Epithelial cell of proximal tubule (primary cell): ENCODE measurements at regions not wholly inside any gene's neighbourhood (a gene's known extent, or its start where the extent isn't known, plus 50 kb on each side); places are given as distances from the start of the nearest gene placed in this dataset.

Source experiments
- DNase-seq: peaks from one replicate; pipeline ENCODE4 v3.0.0-alpha.2; 2011; ENCODE audit warnings: low read depth
- H3K4me3 ChIP-seq: 2 replicates; pipeline ENCODE4 v1.5.1; 2011; ENCODE audit warnings: low read depth, mild to moderate bottlenecking, low read length
- TF ChIP-seq, protein P1 (sequence below): conservative IDR thresholded peaks from 2 replicates; pipeline ENCODE4 v1.5.1; 2012; ENCODE audit warnings: low read depth, mild to moderate bottlenecking, low read length

DNA sequence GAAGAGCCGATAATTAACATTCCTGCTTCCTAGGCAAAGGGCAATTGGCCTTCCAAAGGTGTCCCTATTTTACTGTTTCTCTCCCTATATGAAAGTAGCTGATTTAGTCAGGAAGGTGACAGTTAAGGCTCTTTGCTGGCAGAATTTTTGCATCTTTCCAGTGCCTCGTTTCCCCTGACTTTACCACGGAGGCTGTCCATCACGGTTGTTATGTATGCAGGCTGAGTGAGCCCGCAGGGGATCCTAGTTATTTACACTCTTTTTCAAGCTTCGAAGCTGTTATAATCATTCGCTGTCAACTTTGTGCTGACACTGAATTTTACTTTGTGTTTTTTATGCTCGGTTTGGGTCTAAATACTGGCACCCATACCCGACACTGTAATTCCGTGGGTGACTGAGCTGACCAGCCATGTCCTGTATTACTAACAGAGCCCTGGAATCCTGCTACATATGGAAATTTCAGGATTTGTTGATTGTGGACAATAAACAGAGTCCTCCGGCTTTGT is 713.8 kb upstream of the FANCL start:
- TF ChIP-seq, protein P1, sequence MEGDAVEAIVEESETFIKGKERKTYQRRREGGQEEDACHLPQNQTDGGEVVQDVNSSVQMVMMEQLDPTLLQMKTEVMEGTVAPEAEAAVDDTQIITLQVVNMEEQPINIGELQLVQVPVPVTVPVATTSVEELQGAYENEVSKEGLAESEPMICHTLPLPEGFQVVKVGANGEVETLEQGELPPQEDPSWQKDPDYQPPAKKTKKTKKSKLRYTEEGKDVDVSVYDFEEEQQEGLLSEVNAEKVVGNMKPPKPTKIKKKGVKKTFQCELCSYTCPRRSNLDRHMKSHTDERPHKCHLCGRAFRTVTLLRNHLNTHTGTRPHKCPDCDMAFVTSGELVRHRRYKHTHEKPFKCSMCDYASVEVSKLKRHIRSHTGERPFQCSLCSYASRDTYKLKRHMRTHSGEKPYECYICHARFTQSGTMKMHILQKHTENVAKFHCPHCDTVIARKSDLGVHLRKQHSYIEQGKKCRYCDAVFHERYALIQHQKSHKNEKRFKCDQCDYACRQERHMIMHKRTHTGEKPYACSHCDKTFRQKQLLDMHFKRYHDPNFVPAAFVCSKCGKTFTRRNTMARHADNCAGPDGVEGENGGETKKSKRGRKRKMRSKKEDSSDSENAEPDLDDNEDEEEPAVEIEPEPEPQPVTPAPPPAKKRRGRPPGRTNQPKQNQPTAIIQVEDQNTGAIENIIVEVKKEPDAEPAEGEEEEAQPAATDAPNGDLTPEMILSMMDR = no peak
- H3K4me3 ChIP-seq = no peak overlapping the region
- DNase-seq = no peak

DNA sequence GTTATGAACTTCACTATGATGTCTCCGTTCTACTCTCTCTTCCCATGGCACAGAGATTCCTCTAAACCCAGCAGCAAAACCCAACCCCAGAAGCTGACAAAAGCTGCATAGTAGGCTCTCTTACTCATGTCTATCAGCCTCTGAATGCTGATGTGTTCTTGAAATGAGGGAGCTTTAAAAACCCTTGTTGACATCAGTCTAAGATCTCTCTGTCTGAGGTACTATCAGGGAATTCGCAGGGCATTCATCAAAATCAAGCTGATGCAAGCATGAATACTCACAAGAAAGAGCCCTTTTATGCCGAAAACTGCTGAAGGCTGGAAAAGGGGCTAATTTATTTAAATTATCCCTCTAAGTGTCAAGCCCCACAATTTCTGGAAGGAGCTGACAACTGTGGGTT is 710.6 kb upstream of the FANCL start:
- TF ChIP-seq, protein P1 = no peak
- DNase-seq = no peak
- no peak overlapping the region for H3K4me3 ChIP-seq

DNA sequence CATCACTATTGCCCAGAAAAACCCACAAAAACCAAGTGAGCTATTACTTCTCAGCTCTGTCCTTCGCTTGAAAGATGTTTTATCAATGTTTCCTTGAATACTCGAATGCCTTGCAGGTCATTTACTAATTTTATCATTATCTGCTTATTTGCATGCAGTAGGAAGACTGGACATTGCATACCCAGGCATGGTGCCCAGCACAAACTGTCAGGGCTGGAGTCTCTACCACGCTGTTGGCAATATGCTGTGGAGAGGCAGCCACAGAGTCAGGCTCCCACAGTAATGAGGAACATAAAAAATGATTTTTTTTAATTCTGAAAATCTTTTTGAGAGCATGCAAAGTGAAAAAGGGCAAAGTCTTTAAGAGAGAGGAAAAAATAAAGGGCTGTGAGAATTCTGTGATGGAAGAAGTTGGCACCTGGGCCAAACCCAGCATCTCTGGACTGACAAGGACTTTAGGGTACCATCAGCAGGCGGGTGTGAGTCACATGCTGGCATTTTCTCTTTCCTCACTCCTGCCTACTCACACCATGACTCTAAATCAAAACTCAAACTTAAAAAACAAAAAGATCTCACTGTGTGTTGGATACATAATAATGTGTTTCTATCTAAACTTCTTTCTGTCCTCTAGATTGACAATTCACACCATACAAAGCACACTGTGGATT is 709.8 kb upstream of the FANCL start:
- TF ChIP-seq, protein P1 = no peak
- no peak for DNase-seq
- H3K4me3 ChIP-seq = no peak overlapping the region

DNA sequence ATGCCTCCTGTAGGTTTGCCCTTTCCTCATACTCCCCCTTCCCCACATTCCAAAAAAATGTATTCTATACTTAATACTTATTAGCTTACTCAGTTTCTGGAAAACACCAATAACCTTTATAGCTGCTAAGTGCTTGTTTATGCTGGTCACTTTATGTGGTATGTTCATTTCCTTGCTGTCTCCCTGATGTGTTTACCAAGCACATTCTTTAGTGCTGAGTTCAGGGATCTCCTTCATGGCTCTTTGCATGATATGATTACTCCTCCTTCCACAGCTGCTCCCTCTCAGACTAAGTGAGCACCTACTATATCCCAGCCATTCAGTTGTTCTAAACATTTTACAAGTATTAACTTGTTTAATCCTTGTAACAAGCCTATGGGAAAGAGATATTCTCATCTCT is 698.3 kb upstream of the FANCL start:
- DNase-seq = no peak
- no peak overlapping the region for H3K4me3 ChIP-seq
- TF ChIP-seq, protein P1 = no peak

DNA sequence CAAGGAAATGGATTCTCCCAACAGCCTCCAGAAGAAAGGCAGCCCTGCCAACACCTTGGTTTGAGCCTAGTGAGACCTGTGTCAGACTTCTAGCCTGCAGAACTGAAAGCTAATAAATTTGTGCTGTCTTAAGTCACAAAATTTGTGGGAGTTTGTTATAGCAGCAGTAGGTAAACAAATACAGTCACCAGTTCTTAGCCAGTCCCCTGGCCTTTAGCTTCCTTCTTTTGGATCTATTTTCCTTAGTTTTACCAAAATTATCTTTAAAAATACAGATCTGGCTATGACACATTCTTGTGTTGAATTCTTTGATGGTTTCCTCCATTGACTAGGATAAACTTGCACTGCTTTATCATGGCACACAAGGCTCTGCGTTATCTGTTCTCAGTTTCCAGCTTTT is 697.9 kb upstream of the FANCL start:
- no peak for DNase-seq
- H3K4me3 ChIP-seq = no peak overlapping the region
- TF ChIP-seq, protein P1 = no peak

DNA sequence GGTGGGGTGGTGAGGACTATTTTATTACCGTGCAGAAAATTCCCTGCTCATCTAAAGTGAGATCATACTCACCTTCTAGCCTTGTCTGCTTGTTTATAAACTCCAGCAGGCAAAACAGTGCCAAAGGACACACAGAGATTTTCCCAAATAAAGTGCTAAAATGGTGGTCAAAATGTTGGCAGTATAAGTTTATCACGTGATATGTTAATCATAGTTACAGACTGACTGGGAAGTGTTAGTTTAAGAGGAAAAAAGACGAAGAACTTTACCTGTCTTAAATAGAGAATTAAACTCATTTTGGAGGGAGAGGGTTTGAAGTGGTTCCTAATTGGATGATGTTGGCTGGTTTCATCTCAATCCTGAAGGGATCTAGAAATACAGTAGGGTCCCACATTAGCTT is 691.7 kb upstream of the FANCL start:
- TF ChIP-seq, protein P1 = no peak
- DNase-seq = no peak
- no peak overlapping the region for H3K4me3 ChIP-seq

DNA sequence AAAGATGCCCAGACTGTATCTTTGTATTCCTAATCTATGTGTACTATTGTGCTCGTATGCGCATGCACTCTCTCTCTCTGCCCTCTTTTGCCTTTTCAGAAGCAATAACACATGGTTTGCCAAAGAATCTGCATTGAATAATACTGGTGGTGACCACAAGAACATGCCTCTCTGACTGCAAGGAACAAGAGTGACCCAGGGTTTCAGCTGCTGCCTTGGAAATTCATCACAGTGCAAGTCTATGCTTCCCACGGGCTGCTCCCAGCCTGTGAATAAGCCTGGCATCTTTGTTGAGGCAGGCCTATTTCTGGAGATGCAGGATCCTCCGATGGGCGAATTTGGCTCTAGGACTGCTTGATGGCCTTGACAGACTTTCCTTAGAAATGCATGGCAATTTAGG is 689.4 kb upstream of the FANCL start:
- TF ChIP-seq, protein P1 = no peak
- no peak for DNase-seq
- no peak overlapping the region for H3K4me3 ChIP-seq
